Coronary artery (tissue), 2 donors: ENCODE measurements at regions not wholly inside any gene's neighbourhood (a gene's known extent, or its start where the extent isn't known, plus 50 kb on each side); places are given as distances from the start of the nearest gene placed in this dataset.

Source experiments
- DNase-seq: peaks from one replicate; pipeline ENCODE4 v3.0.0-alpha.2; 2017; ENCODE audit warnings: low spot score
- H3K27ac ChIP-seq, 2 donors: fragments of 200-600 bp; sonication (generic); one replicate each; pipeline ENCODE4 v1.5.1; 2016 to 2019
- H3K4me3 ChIP-seq: fragments of 200-600 bp; sonication (generic); 2 replicates; pipeline ENCODE4 v1.5.1; 2016; ENCODE audit warnings: mild to moderate bottlenecking, moderate library complexity
- CTCF ChIP-seq: fragments of 200-600 bp; sonication (generic); IDR thresholded peaks from one replicate; pipeline ENCODE4 v1.5.1; 2019; ENCODE audit warnings: antibody characterized with exemption

DNA sequence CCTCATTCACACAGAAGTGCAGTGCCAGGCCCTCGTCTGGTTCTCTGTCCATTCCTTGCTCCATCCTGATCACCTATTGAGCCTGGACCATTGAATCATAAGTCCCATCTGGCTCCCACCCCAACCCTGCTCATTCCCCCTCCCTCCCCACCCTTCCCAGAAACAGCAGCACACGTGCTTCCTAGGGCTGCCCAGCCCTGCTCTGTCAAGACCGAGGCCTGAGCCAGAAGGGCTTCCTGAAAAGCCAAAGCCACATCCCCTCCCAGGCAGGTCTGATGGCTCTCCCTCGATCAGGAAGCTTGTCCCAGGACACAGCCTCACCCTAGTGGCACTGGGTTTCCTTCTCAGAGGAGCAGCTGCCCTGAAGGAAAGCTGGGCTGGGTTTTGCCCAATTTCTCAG is 79.8 kb upstream of the FZD7 start:
- Histone ChIP-seq H3K4me3 (no peak overlapping the region), H3K27ac (peak overlapping the region in 1 of 2 donors; percentile 53)
- TF ChIP-seq CTCF = no peak
- DNase-seq = no peak

GRCh38 chr2:201955231-201955630 is 78.4 kb upstream of the FZD7 start:
- Histone ChIP-seq H3K4me3 (no peak overlapping the region), H3K27ac (peak overlapping the region in 1 of 2 donors; percentile 70)
- DNase-seq = no peak
- TF ChIP-seq CTCF = no peak

- DNase-seq = no peak
- Histone ChIP-seq H3K4me3 (peak overlapping the region; percentile 16), H3K27ac (peak overlapping the region in 1 of 2 donors; percentile 70)
- no peak for TF ChIP-seq CTCF
These were observed 77.9 kb upstream of the FZD7 start for GRCh38 chr2:201955702-201956141.

GRCh38 chr2:201956361-201956760 is 77.3 kb upstream of the FZD7 start:
- no peak for DNase-seq
- no peak for TF ChIP-seq CTCF
- Histone ChIP-seq H3K27ac (peak overlapping the region in 1 of 2 donors; percentile 70), H3K4me3 (no peak overlapping the region)

- no peak for DNase-seq
- Histone ChIP-seq H3K27ac (no peak overlapping the region), H3K4me3 (no peak overlapping the region)
- no peak for TF ChIP-seq CTCF
These were observed 76.6 kb upstream of the FZD7 start for GRCh38 chr2:201957091-201957490.

DNA sequence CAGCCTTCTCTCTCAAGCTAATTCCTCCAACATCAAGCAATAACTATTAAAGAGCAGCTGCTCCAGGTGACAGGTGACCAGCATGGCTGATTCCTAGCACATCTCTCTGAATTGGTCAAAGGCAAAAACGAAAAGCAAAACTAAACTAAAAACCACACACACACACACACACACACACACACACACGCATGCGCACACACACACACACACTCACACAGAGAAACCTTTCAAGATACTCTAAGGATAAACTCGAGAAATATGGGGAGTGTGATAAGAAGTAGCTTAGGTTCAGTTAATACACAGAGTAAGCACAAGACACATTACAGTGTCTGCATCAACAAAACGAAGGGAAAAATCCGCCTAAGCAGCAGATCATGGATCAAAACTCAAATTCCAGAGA is 74.5 kb upstream of the FZD7 start:
- no peak overlapping the region for H3K4me3 ChIP-seq
- no peak for DNase-seq

More for the DNA sequence above, 74.5 kb upstream of the FZD7 start:
- H3K27ac ChIP-seq = no peak overlapping the region
- TF ChIP-seq CTCF = no peak
